WERI-Rb-1 (cell line): ENCODE measurements at regions not wholly inside any gene's neighbourhood (a gene's known extent, or its start where the extent isn't known, plus 50 kb on each side); places are given as distances from the start of the nearest gene placed in this dataset.

Experiments
- DNase-seq: peaks from one replicate; pipeline ENCODE4 v3.0.0-alpha.2; 2020
- H3K27ac ChIP-seq: fragments of 250-450 bp; sonication (Bioruptor Pico); 2 replicates; pipeline ENCODE4 v1.5.1; 2020; ENCODE audit warnings: mild to moderate bottlenecking, moderate library complexity
- H3K27me3 ChIP-seq: fragments of 250-450 bp; sonication (Bioruptor Pico); 2 replicates; pipeline ENCODE4 v1.5.1; 2021; ENCODE audit warnings: mild to moderate bottlenecking, low read depth, moderate library complexity; ENCODE audit not compliant: insufficient read depth, severe bottlenecking
- H3K36me3 ChIP-seq: fragments of 250-450 bp; sonication (Bioruptor Pico); 2 replicates; pipeline ENCODE4 v1.5.1; 2020; ENCODE audit warnings: mild to moderate bottlenecking, moderate library complexity
- H3K4me3 ChIP-seq: 2 replicates; pipeline ENCODE4 v1.5.1; 2011; ENCODE audit warnings: low read depth, mild to moderate bottlenecking, control low read depth, low read length
- H3K9me3 ChIP-seq: fragments of 250-450 bp; sonication (Bioruptor Pico); 2 replicates; pipeline ENCODE4 v1.5.1; 2021; ENCODE audit warnings: mild to moderate bottlenecking, moderate library complexity; ENCODE audit not compliant: severe bottlenecking
- CTCF ChIP-seq: IDR thresholded peaks from 2 replicates; pipeline ENCODE4 v1.5.1; 2011; ENCODE audit warnings: low read depth, mild to moderate bottlenecking, control low read depth, inconsistent platforms, low read length

- TF ChIP-seq CTCF, result no peak
- Histone ChIP-seq H3K27ac (no peak overlapping the region), H3K27me3 (no peaks in the 10 kb centered on the region), H3K9me3 (peaks cover 8% of the 10 kb centered on the region), H3K36me3 (no peaks in the 10 kb centered on the region), H3K4me3 (no peak overlapping the region)
- no peak for DNase-seq
Measured at GRCh38 chr3:43170553-43170952, 64.7 kb upstream of the POMGNT2 start.

GRCh38 chr3:43169987-43170386 is 64.1 kb upstream of the POMGNT2 start:
- no peak for DNase-seq
- no peaks in the 10 kb centered on the region for H3K36me3 ChIP-seq
- H3K4me3 ChIP-seq, result no peak overlapping the region
- H3K27ac ChIP-seq, result no peak overlapping the region
- H3K9me3 ChIP-seq, result peaks cover 8% of the 10 kb centered on the region
- H3K27me3 ChIP-seq, result no peaks in the 10 kb centered on the region
- no peak for TF ChIP-seq CTCF

GRCh38 chr3:43166406-43166805 is 60.5 kb upstream of the POMGNT2 start:
- DNase-seq, result no peak
- Histone ChIP-seq H3K9me3 (peaks cover 4% of the 10 kb centered on the region), H3K27ac (no peak overlapping the region), H3K36me3 (no peaks in the 10 kb centered on the region), H3K4me3 (no peak overlapping the region), H3K27me3 (no peaks in the 10 kb centered on the region)
- TF ChIP-seq CTCF, result no peak

GRCh38 chr3:43165786-43166185 is 59.9 kb upstream of the POMGNT2 start:
- Histone ChIP-seq H3K4me3 (no peak overlapping the region), H3K36me3 (no peaks in the 10 kb centered on the region), H3K9me3 (peaks cover 4% of the 10 kb centered on the region), H3K27ac (no peak overlapping the region), H3K27me3 (no peaks in the 10 kb centered on the region)
- no peak for TF ChIP-seq CTCF
- no peak for DNase-seq

- H3K36me3 ChIP-seq, result no peaks in the 10 kb centered on the region
- no peaks in the 10 kb centered on the region for H3K27me3 ChIP-seq
- DNase-seq, result no peak
- no peak for TF ChIP-seq CTCF
- H3K9me3 ChIP-seq, result peaks cover 4% of the 10 kb centered on the region
- no peak overlapping the region for H3K27ac ChIP-seq
- no peak overlapping the region for H3K4me3 ChIP-seq
Measured at GRCh38 chr3:43163895-43164493, 58.1 kb upstream of the POMGNT2 start.

- H3K27ac ChIP-seq, result no peak overlapping the region
- DNase-seq, result no peak
- no peaks in the 10 kb centered on the region for H3K27me3 ChIP-seq
- no peak overlapping the region for H3K4me3 ChIP-seq
- TF ChIP-seq CTCF, result peak; percentile 42; the same call in 1 of the 2 replicates
- no peaks in the 10 kb centered on the region for H3K36me3 ChIP-seq
- peaks cover 4% of the 10 kb centered on the region for H3K9me3 ChIP-seq
Measured at GRCh38 chr3:43162230-43163084, 56.6 kb upstream of the POMGNT2 start.
